ENCODE measurements at regions not wholly inside any gene's neighbourhood (a gene's known extent, or its start where the extent isn't known, plus 50 kb on each side); places are given as distances from the start of the nearest gene placed in this dataset.
"Not testable (repeated sequence)": the region's sequence is repeated elsewhere in the genome, so short reads cannot be mapped to it uniquely, and the experiment has no call there.

GRCh38 chr4:177190995-177191580 is 118.6 kb upstream of the NEIL3 start:
- H3K4me3 ChIP-seq: no peak overlapping the region
- no peaks in the 10 kb centered on the region for H3K27me3 ChIP-seq
- H3K36me3 ChIP-seq (replicated peaks in 1 of 2): no peaks in the 10 kb centered on the region
- DNase-seq: no peak
- intact Hi-C loops (cut with DNase I): no loop called here
- no peaks in the 10 kb centered on the region for H3K4me1 ChIP-seq (replicated peaks in 1 of 2)
- WGBS, 4 donors: 48 to 58% (median 55%) methylated on average over 3 of the region's 3 CpGs
- H3K27ac ChIP-seq: no peak overlapping the region
- TF ChIP-seq CTCF (IDR thresholded peaks at IDR 0.05) (no peak), POLR2A (IDR thresholded peaks at IDR 0.05) (no peak)
- no peaks in the 10 kb centered on the region for H3K9me3 ChIP-seq (replicated peaks in 1 of 3)

- Histone ChIP-seq H3K36me3 (replicated peaks in 1 of 2) (no peaks in the 10 kb centered on the region), H3K4me3 (no peak overlapping the region), H3K4me1 (replicated peaks in 1 of 2) (no peaks in the 10 kb centered on the region), H3K27me3 (no peaks in the 10 kb centered on the region), H3K9me3 (replicated peaks in 1 of 3) (no peaks in the 10 kb centered on the region), H3K27ac (no peak overlapping the region)
- DNase-seq: no peak
- intact Hi-C loops (cut with DNase I): no loop called here
- 57 to 66% (median 60%) methylated on average over 4 of the region's 4 CpGs for WGBS, 4 donors
- TF ChIP-seq POLR2A (IDR thresholded peaks at IDR 0.05) (no peak), CTCF (IDR thresholded peaks at IDR 0.05) (no peak)
These were observed 118.1 kb upstream of the NEIL3 start for GRCh38 chr4:177191586-177191985.

- WGBS, 4 donors: 74 to 81% (median 77%) methylated on average over 7 of the region's 7 CpGs
- no peak overlapping the region for H3K27ac ChIP-seq
- no peak overlapping the region for H3K4me3 ChIP-seq
- DNase-seq: no peak
- H3K36me3 ChIP-seq (replicated peaks in 1 of 2): no peaks in the 10 kb centered on the region
- no peaks in the 10 kb centered on the region for H3K4me1 ChIP-seq (replicated peaks in 1 of 2)
- H3K27me3 ChIP-seq: no peaks in the 10 kb centered on the region
- no peaks in the 10 kb centered on the region for H3K9me3 ChIP-seq (replicated peaks in 1 of 3)
- intact Hi-C loops (cut with DNase I): no loop called here
- TF ChIP-seq POLR2A (IDR thresholded peaks at IDR 0.05) (no peak), CTCF (IDR thresholded peaks at IDR 0.05) (no peak)
These were observed 117.7 kb upstream of the NEIL3 start for GRCh38 chr4:177191991-177192390.

GRCh38 chr4:177193024-177193715 is 116.5 kb upstream of the NEIL3 start:
- H3K27ac ChIP-seq; H3K27me3 ChIP-seq; H3K4me1 ChIP-seq (replicated peaks in 1 of 2); H3K36me3 ChIP-seq (replicated peaks in 1 of 2); intact Hi-C loops (cut with DNase I); H3K9me3 ChIP-seq (replicated peaks in 1 of 3); DNase-seq; H3K4me3 ChIP-seq: not testable (repeated sequence)
- WGBS, 4 donors: 94 to 98% (median 96%) methylated on average over 19 to 47 of the region's 47 CpGs

- H3K9me3 ChIP-seq (replicated peaks in 1 of 3): no peaks in the 10 kb centered on the region
- no peaks in the 10 kb centered on the region for H3K4me1 ChIP-seq (replicated peaks in 1 of 2)
- H3K27me3 ChIP-seq: no peaks in the 10 kb centered on the region
- H3K36me3 ChIP-seq (replicated peaks in 1 of 2): no peaks in the 10 kb centered on the region
- no peak for TF ChIP-seq CTCF (IDR thresholded peaks at IDR 0.05)
- TF ChIP-seq POLR2A (IDR thresholded peaks at IDR 0.05): no peak
- intact Hi-C loops (cut with DNase I): no loop called here
- DNase-seq: no peak
- no peak overlapping the region for H3K4me3 ChIP-seq
- H3K27ac ChIP-seq: no peak overlapping the region
- 83 to 92% (median 88%) methylated on average over 7 of the region's 7 CpGs for WGBS, 4 donors
These were observed 114.8 kb upstream of the NEIL3 start for GRCh38 chr4:177194906-177195305.

All from adrenal gland (tissue), 9 donors.